Fibroblast of skin of left quadriceps (primary cell): ENCODE measurements at regions not wholly inside any gene's neighbourhood (a gene's known extent, or its start where the extent isn't known, plus 50 kb on each side); places are given as distances from the start of the nearest gene placed in this dataset.

ENCODE experiments used
- DNase-seq, 2 experiments: peaks; one replicate each; pipeline ENCODE4 v3.0.0-alpha.2; 2013; ENCODE audit warnings: low read depth in 2 of 2

- no peak for DNase-seq
Observed at GRCh38 chr15:93167291-93167690, 78.3 kb upstream of the RGMA start.

DNA sequence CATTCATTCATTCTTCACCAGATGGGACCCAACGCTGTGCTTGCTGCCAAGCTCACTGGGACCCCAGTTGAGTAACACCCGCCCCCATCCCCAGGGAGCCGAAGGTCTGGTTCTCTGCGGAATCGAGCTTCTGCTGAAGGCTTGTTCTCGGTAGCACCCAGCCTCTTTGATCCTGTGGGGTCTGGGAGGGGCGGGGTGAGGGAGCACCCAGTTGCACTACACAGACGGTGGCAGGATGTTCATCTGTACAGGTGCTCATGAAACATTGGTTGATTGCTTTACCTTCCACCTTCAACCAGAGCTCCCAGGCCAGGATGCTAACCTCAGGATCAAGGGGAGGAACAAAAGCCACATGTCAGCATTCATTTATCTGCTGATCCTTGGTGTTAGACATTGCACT, 77.7 kb upstream of the RGMA start:
- no peak for DNase-seq

GRCh38 chr15:93165734-93166470, 76.9 kb upstream of the RGMA start:
- no peak for DNase-seq

DNA sequence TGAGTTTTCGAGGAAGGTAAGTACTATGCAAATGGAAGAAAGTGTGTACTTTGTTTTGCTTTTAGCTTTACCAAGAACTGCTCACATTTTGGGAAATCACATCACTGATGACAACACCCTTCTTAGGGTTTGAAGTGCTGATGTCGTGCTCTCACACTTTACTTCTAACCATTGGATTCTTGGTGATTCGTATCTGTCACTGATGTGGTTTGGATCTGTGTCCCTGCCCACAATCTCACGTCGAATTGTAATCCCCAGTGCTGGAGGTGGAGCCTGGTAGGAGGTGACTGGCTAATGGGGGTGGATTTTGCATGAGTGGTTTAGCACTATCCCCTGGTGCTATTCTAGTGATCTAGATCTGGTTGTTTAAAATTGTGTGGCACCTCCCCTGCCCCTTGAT, 75.4 kb upstream of the RGMA start:
- DNase-seq = no peak

- DNase-seq = no peak
Observed at GRCh38 chr15:93162560-93162959, 73.5 kb upstream of the RGMA start.

- DNase-seq = no peak
Observed at GRCh38 chr15:93159930-93160329, 70.9 kb upstream of the RGMA start.

- no peak for DNase-seq
Observed at GRCh38 chr15:93158097-93158900, 69.3 kb upstream of the RGMA start.

DNA sequence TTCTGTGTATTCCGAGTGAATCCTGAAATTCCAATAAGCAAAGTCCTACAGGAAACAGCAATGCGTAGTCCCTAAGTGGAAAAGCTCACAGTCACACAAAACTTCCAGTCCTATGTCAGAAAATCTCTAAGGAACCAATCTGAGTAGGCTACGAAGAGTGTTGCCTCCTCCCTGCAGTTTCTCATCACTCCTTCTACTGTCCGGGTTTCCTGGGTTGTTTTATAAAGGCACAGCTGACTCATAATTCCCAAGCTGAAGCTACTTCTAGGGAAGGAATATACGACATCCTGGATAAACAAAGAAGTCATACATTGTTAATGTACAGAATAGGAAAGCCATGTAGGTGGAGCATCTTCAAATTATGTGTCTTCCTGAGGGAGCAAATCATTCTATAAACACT, 65.7 kb upstream of the RGMA start:
- no peak for DNase-seq

DNA sequence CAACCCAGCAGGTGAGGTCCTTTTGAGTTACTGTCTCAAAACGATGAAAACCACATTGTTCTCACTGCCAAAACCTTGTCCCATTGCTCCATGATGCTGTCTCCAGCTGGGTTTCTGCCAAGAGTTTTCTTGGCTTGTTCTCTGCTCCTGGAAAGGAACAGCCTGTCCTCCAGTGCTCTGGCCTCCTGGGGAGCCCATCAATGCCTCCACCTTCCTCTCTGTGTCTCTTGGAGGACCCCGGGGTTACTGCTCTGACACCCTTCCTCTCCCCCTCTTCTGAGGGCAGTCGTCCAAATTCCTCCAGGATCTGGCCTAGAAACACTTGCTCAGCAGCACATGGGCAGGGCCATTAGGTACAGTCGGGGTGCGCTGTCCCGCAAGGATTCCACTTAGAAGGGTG, 63.9 kb upstream of the RGMA start:
- peak; percentile 11 to 21 for DNase-seq

GRCh38 chr15:93152360-93152759, 63.3 kb upstream of the RGMA start:
- no peak for DNase-seq

- no peak for DNase-seq
Observed at GRCh38 chr15:93150910-93151881, 62.2 kb upstream of the RGMA start.

DNA sequence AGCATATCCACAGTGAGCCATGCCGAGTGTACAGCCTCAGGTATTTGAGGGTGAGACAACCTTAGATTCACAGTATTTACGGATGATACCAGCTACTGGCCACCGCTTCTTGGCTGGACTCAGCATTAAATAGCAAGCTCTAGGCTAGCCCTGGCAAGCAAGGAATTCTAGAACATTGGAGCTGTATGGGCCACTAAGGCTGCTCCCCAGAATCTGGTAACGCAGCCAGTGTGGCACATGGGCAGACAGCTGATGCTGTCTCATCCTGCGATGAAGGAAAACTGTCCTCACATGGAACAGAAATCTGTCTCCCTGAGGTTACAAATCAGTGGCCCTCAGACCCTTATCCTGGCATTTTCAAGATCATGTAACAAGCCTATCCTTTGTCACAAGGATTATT, 57.6 kb upstream of the RGMA start:
- no peak for DNase-seq

GRCh38 chr15:93146196-93146595, 57.2 kb upstream of the RGMA start:
- no peak for DNase-seq

GRCh38 chr15:93144463-93145236, 55.6 kb upstream of the RGMA start:
- DNase-seq = no peak

- no peak for DNase-seq
Observed at GRCh38 chr15:93143186-93143585, 54.2 kb upstream of the RGMA start.

DNA sequence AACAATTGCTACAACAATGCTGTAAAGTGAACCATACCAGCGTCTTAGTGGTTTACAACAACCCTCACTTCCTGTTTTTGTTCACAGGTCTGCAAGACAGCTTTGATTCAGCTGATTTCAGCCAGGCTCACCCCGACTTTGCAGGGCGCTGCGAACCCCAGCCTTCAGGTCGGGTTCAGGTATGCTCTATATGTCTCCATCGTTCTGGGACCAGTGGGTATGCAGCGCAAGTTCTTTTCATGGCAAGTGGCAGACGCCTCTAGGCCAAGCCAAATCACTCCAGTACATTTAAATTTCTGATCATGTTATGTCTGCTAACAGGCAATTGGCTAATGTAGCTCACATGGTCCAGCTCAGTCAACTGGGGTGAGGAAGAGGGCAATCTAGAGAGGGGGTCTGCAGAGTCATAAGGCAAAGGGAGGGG, 52.4 kb upstream of the RGMA start:
- no peak for DNase-seq

- DNase-seq = no peak
Observed at GRCh38 chr15:93139436-93139835, 50.4 kb upstream of the RGMA start.

DNA sequence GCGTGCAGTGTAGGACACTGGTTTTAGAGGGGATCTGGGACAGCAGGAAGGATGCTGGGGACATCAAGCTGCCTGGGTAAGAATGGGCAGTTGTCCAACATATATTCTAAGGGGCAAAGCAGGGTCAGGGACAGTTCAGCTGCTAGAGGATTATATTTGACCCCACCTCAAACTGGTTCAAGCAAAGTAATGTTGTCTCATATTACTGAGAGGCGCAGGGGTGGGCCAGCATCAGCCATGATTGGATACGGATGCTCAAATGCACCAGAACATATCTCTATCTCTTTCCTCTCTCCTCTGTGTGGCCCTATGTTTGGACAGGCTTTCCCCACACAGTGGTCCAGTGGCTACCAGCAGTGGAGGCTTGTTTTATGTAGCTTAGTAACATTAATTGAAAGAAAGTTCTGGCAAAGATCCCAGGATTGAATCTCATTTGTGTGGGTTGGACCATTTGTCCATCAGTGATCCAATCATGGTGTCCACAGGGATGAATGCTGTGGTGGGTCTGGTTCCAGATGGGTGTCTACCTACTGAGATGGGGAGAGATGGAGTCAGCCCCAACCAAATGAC, 49.8 kb upstream of the RGMA start:
- no peak for DNase-seq
